MM.1S (cell line): ENCODE measurements at regions not wholly inside any gene's neighbourhood (a gene's known extent, or its start where the extent isn't known, plus 50 kb on each side); places are given as distances from the start of the nearest gene placed in this dataset.

Experiments
- EZH2 ChIP-seq: fragments of 300-600 bp; sonication (generic); optimal IDR thresholded peaks from 2 replicates; pipeline ENCODE3; 2017; ENCODE audit warnings: low read depth, mild to moderate bottlenecking, antibody characterized with exemption, low read length, mixed read lengths
- TF ChIP-seq, protein P1 (sequence below): fragments of 300-600 bp; sonication (generic); IDR thresholded peaks from 2 replicates; pipeline ENCODE4 v1.5.1; 2016; ENCODE audit warnings: antibody characterized with exemption, low read length, mixed read lengths

- no peak for TF ChIP-seq EZH2
- TF ChIP-seq, protein P1, sequence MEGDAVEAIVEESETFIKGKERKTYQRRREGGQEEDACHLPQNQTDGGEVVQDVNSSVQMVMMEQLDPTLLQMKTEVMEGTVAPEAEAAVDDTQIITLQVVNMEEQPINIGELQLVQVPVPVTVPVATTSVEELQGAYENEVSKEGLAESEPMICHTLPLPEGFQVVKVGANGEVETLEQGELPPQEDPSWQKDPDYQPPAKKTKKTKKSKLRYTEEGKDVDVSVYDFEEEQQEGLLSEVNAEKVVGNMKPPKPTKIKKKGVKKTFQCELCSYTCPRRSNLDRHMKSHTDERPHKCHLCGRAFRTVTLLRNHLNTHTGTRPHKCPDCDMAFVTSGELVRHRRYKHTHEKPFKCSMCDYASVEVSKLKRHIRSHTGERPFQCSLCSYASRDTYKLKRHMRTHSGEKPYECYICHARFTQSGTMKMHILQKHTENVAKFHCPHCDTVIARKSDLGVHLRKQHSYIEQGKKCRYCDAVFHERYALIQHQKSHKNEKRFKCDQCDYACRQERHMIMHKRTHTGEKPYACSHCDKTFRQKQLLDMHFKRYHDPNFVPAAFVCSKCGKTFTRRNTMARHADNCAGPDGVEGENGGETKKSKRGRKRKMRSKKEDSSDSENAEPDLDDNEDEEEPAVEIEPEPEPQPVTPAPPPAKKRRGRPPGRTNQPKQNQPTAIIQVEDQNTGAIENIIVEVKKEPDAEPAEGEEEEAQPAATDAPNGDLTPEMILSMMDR: no peak
These were observed 587.9 kb downstream of the TLL1 start for GRCh38 chr4:166460769-166461550.
